ENCODE measurements at regions not wholly inside any gene's neighbourhood (a gene's known extent, or its start where the extent isn't known, plus 50 kb on each side); places are given as distances from the start of the nearest gene placed in this dataset.
A peak's percentile ranks its signal among the peaks of the same experiment; 100 is the strongest.

- CTCF ChIA-PET (ENCODE audit: partially characterized antibody), result no interaction called here
Measured at GRCh38 chr5:2874099-2874498, 122.6 kb upstream of the IRX2 start.

More at GRCh38 chr5:2874099-2874498, 122.6 kb upstream of the IRX2 start:
- H4K5ac ChIP-seq (ENCODE audit: insufficient read length, low read depth, low read length), result no peak overlapping the region
- H3K27ac ChIP-seq (ENCODE audit: low read depth, low read length), result no peak overlapping the region
- no peak for TF ChIP-seq CEBPB (IDR thresholded peaks at IDR 0.05; ENCODE audit: low read depth, low read length)
- TF ChIP-seq, protein P1, sequence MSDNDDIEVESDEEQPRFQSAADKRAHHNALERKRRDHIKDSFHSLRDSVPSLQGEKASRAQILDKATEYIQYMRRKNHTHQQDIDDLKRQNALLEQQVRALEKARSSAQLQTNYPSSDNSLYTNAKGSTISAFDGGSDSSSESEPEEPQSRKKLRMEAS (IDR thresholded peaks at IDR 0.05), result no peak
- no peak for TF ChIP-seq SIX5 (IDR thresholded peaks at IDR 0.05; ENCODE audit: low read depth, low read length)
- TF ChIP-seq MAFK (IDR thresholded peaks at IDR 0.05; ENCODE audit: low read depth, low read length), result no peak
- no peak for TF ChIP-seq TEAD4 (IDR thresholded peaks at IDR 0.05; ENCODE audit: low read depth, low read length)
- TF ChIP-seq EGR1 (IDR thresholded peaks at IDR 0.05; ENCODE audit: borderline replicate concordance, low read depth, low read length), result no peak
- TF ChIP-seq CHD2 (IDR thresholded peaks at IDR 0.05; ENCODE audit: low read length), result no peak
- TF ChIP-seq, protein P2, sequence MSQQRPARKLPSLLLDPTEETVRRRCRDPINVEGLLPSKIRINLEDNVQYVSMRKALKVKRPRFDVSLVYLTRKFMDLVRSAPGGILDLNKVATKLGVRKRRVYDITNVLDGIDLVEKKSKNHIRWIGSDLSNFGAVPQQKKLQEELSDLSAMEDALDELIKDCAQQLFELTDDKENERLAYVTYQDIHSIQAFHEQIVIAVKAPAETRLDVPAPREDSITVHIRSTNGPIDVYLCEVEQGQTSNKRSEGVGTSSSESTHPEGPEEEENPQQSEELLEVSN (IDR thresholded peaks at IDR 0.05), result no peak
- TF ChIP-seq YY1 (IDR thresholded peaks at IDR 0.05; ENCODE audit: low read depth, low read length), result no peak
- TF ChIP-seq GTF2F1 (IDR thresholded peaks at IDR 0.05; ENCODE audit: borderline replicate concordance, low read depth, low read length), result no peak
- TF ChIP-seq, protein P3, sequence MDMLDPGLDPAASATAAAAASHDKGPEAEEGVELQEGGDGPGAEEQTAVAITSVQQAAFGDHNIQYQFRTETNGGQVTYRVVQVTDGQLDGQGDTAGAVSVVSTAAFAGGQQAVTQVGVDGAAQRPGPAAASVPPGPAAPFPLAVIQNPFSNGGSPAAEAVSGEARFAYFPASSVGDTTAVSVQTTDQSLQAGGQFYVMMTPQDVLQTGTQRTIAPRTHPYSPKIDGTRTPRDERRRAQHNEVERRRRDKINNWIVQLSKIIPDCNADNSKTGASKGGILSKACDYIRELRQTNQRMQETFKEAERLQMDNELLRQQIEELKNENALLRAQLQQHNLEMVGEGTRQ (IDR thresholded peaks at IDR 0.05; ENCODE audit: low read length), result no peak
- no peak for FAIRE-seq
- H4K8ac ChIP-seq (ENCODE audit: extremely low read depth, insufficient read depth, low read length), result no peak overlapping the region
- no peaks in the 10 kb centered on the region for H3K79me1 ChIP-seq (ENCODE audit: low read depth, low read length)
- no peak overlapping the region for H2AFZ ChIP-seq (ENCODE audit: low read length)
- no peak overlapping the region for H2AK5ac ChIP-seq (ENCODE audit: low read depth, low read length)
- H2BK5ac ChIP-seq (ENCODE audit: low read depth, low read length), result no peak overlapping the region
- no peak overlapping the region for H4K91ac ChIP-seq (replicated peaks; ENCODE audit: insufficient read length, low read length)
- H2BK20ac ChIP-seq (ENCODE audit: low read length), result no peak overlapping the region
- H3K56ac ChIP-seq (replicated peaks; ENCODE audit: insufficient read length, low read depth, low read length), result no peak overlapping the region
- no peaks in the 10 kb centered on the region for H4K20me1 ChIP-seq (replicated peaks in 1 of 2; ENCODE audit: control insufficient read depth in 1 of 2, insufficient read depth in 2 of 2, low read length in 2 of 2)
- no peak overlapping the region for H2BK15ac ChIP-seq (ENCODE audit: low read length)
- H3K9ac ChIP-seq (replicated peaks in 1 of 4; ENCODE audit: extremely low read depth in 1 of 4, low read depth in 3 of 4, low read length in 3 of 4), result no peak overlapping the region
- POLR2A ChIA-PET (ENCODE audit: partially characterized antibody), result no interaction called here
- no peak overlapping the region for H3K4ac ChIP-seq (replicated peaks; ENCODE audit: insufficient read length, low read depth, low read length)
- no peak overlapping the region for H3K4me2 ChIP-seq (ENCODE audit: insufficient read depth in 1 of 2, low read depth in 2 of 2, low read length in 2 of 2)
- H3K27me3 ChIP-seq (replicated peaks in 1 of 4; ENCODE audit: control insufficient read depth in 3 of 4, extremely low read depth in 1 of 4, insufficient read depth in 3 of 4, low read length in 3 of 4), result no peaks in the 10 kb centered on the region
- H3K4me3 ChIP-seq (ENCODE audit: extremely low read depth in 1 of 4, insufficient read depth in 2 of 4, low read depth in 3 of 4, low read length in 4 of 4), result no peak overlapping the region
- H3K18ac ChIP-seq (ENCODE audit: extremely low read depth, low read length), result no peak overlapping the region
- H3K79me2 ChIP-seq (ENCODE audit: control insufficient read depth in 1 of 2, insufficient read depth in 2 of 2, low read length in 2 of 2), result no peaks in the 10 kb centered on the region
- no peaks in the 10 kb centered on the region for H3K36me3 ChIP-seq (ENCODE audit: control insufficient read depth in 2 of 4, insufficient read depth in 4 of 4, low read length in 3 of 4)
- no peak overlapping the region for H2BK120ac ChIP-seq (replicated peaks; ENCODE audit: low read depth, low read length)
- no peaks in the 10 kb centered on the region for H3K23me2 ChIP-seq (ENCODE audit: low read depth, low read length)
- WGBS, 2 experiments (ENCODE audit: extremely low coverage in 1 of 2, insufficient coverage in 1 of 2, insufficient read length in 1 of 2, insufficient replicate concordance in 2 of 2, low coverage in 1 of 2, low lambda C conversion rate in 2 of 2, missing lambda C conversion rate in 1 of 2), result 91% methylated on average over 6 of the region's 6 CpGs; no CpG with 5 or more reads in 1 of the 2 experiments
- H3K4me1 ChIP-seq (replicated peaks in 1 of 4; ENCODE audit: control insufficient read depth in 3 of 4, insufficient read depth in 4 of 4, low read length in 3 of 4), result peaks cover 0 to 2% (median 0%) of the 10 kb centered on the region in 4 experiments; a peak in 1 of 7 replicates
- DNase-seq (ENCODE audit: low read depth in 1 of 2, low spot score in 2 of 2), result peak in 1 of 2 experiments; percentile 19
- no peak overlapping the region for H3K14ac ChIP-seq (ENCODE audit: insufficient read length)
- H3K9me3 ChIP-seq (ENCODE audit: insufficient read depth in 2 of 2, low read depth in 1 of 2, low read length in 1 of 2), result peaks cover under 1 to 4% of the 10 kb centered on the region in 2 experiments; a peak in 1 of 4 replicates
- no peak overlapping the region for H3K23ac ChIP-seq (ENCODE audit: insufficient read length)
- H2BK12ac ChIP-seq (ENCODE audit: low read depth, low read length), result no peak overlapping the region
